Neural progenitor cell (in vitro differentiated cells): ENCODE measurements at regions not wholly inside any gene's neighbourhood (a gene's known extent, or its start where the extent isn't known, plus 50 kb on each side); places are given as distances from the start of the nearest gene placed in this dataset.

Experiments used
- EZH2 ChIP-seq: fragments of 200-600 bp; sonication (generic); IDR thresholded peaks from 2 replicates; pipeline ENCODE4 v1.6.1; 2017; ENCODE audit warnings: antibody characterized with exemption, mild to moderate bottlenecking, moderate library complexity
- EZH2phosphoT487 ChIP-seq: fragments of 200-600 bp; sonication (generic); IDR thresholded peaks from 2 replicates; pipeline ENCODE4 v1.6.1; 2017; ENCODE audit warnings: antibody characterized with exemption
- TF ChIP-seq, protein P1 (sequence below): fragments of 200-600 bp; sonication (generic); IDR thresholded peaks from 2 replicates; pipeline ENCODE4 v1.5.1; 2017; ENCODE audit warnings: antibody characterized with exemption, mild to moderate bottlenecking

- TF ChIP-seq, protein P1, sequence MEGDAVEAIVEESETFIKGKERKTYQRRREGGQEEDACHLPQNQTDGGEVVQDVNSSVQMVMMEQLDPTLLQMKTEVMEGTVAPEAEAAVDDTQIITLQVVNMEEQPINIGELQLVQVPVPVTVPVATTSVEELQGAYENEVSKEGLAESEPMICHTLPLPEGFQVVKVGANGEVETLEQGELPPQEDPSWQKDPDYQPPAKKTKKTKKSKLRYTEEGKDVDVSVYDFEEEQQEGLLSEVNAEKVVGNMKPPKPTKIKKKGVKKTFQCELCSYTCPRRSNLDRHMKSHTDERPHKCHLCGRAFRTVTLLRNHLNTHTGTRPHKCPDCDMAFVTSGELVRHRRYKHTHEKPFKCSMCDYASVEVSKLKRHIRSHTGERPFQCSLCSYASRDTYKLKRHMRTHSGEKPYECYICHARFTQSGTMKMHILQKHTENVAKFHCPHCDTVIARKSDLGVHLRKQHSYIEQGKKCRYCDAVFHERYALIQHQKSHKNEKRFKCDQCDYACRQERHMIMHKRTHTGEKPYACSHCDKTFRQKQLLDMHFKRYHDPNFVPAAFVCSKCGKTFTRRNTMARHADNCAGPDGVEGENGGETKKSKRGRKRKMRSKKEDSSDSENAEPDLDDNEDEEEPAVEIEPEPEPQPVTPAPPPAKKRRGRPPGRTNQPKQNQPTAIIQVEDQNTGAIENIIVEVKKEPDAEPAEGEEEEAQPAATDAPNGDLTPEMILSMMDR: no peak
- TF ChIP-seq EZH2phosphoT487 (no peak), EZH2 (no peak)
Observed at GRCh38 chr2:209145941-209146681, 277.7 kb upstream of the MAP2 start.
